ENCODE measurements at regions not wholly inside any gene's neighbourhood (a gene's known extent, or its start where the extent isn't known, plus 50 kb on each side); places are given as distances from the start of the nearest gene placed in this dataset.
A peak's percentile ranks its signal among the peaks of the same experiment; 100 is the strongest.

- DNase-seq, result peak; percentile 33
- Histone ChIP-seq H3K4me3 (no peak overlapping the region), H3K27me3 (no peaks in the 10 kb centered on the region), H3K36me3 (no peaks in the 10 kb centered on the region), H3K9me3 (no peaks in the 10 kb centered on the region)
Measured at GRCh38 chr22:19631899-19632667, 82.2 kb upstream of the SEPTIN5 start.

DNA sequence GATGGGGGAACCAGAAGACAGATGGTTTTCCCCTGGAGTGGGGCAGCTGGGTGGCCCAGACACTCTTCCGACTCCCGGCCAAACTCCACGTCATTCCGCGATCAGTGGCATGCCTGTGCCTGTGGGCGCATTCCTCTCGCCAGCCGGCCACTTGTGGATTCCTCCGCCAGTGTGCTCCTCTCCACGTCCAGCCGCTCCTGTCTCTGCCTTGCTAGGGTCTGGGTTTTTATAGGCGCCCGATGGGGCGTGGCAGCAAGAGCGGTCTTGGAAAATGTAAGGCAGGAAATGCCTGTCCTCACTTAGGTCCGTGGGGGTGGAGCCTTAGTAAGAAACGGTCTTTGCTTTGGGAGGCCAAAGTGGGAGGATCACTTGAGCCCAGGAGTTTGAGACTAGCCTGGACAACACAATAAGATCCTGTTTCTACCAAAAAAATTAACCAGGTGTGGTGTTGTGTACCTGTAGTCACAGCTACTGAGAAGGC is 81.6 kb upstream of the SEPTIN5 start:
- H3K27me3 ChIP-seq, result no peaks in the 10 kb centered on the region
- H3K36me3 ChIP-seq, result no peaks in the 10 kb centered on the region
- DNase-seq, result no peak
- H3K4me3 ChIP-seq, result no peak overlapping the region
- H3K9me3 ChIP-seq, result no peaks in the 10 kb centered on the region

GRCh38 chr22:19634226-19634975 is 79.9 kb upstream of the SEPTIN5 start:
- Histone ChIP-seq H3K27me3 (no peaks in the 10 kb centered on the region), H3K4me3 (no peak overlapping the region), H3K36me3 (no peaks in the 10 kb centered on the region), H3K9me3 (no peaks in the 10 kb centered on the region)
- no peak for DNase-seq

DNA sequence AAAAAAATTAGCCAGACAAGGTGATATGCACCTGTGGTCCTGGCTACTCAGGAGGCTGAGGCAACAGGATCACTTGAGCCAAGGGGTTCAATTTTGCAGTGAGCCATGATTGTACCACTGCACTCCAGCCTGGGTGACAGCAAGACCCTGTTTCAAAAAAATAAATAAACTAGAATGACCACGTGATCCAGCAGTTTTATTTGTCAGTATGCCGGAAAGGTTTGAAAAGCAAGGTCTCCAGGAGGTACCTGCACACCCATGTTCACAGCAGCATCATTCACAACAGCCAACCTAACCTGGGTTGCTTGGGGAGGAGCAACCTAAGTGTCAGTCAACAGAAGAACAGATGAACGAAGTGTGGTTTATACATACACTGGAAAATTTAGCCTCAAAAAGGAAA is 78.7 kb upstream of the SEPTIN5 start:
- no peak for DNase-seq
- no peaks in the 10 kb centered on the region for H3K9me3 ChIP-seq

GRCh38 chr22:19636696-19637407 is 77.5 kb upstream of the SEPTIN5 start:
- no peaks in the 10 kb centered on the region for H3K27me3 ChIP-seq
- H3K4me3 ChIP-seq, result no peak overlapping the region
- no peaks in the 10 kb centered on the region for H3K9me3 ChIP-seq
- DNase-seq, result no peak
- H3K36me3 ChIP-seq, result no peaks in the 10 kb centered on the region

More for the DNA sequence above, 78.7 kb upstream of the SEPTIN5 start:
- Histone ChIP-seq H3K36me3 (no peaks in the 10 kb centered on the region), H3K4me3 (no peak overlapping the region), H3K27me3 (no peaks in the 10 kb centered on the region)

DNA sequence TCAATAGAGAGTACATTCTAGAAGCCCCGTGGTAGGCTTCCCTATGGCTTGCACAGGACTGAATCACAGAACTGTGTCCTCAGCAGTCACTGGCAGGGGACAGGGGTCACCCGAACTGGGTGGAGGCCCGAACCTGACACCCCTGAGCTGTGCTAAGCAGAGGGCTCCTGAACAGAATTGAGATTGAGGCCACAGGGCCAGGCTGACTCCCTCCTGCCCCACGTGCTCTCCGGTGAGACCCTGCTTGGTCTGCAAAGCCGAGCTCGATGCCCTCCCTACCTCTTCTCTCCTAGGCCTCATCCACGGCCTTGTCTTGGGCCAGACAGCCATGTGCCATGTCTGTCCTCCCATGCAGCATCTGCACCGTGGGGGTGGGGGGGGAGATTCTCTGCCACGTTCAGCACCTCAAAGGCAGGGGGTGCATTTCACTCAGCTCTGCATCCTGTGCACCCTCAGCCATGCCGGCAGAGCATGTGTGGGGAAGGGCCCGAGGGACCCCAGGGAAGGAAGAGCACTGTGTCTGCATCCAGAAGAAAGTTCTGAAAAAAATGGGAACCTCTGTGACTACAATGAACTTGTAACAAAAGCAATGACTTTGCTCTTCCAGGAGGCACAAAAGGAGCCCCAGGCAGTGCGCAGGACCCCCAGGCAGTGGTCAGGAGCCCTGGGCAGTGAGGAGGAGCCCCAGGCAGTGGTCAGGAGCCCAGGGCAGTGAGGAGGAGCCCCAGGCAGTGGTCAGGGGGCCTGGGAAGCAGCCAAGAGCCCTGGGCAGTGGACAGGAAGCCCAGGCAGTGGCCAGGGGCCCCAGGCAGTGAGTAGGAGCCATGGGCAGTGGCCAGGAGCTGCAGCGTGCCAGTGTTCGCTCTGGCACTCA is 76.7 kb upstream of the SEPTIN5 start:
- H3K27me3 ChIP-seq, result no peaks in the 10 kb centered on the region
- H3K36me3 ChIP-seq, result no peaks in the 10 kb centered on the region
- DNase-seq, result no peak
- H3K4me3 ChIP-seq, result no peak overlapping the region
- no peaks in the 10 kb centered on the region for H3K9me3 ChIP-seq

DNA sequence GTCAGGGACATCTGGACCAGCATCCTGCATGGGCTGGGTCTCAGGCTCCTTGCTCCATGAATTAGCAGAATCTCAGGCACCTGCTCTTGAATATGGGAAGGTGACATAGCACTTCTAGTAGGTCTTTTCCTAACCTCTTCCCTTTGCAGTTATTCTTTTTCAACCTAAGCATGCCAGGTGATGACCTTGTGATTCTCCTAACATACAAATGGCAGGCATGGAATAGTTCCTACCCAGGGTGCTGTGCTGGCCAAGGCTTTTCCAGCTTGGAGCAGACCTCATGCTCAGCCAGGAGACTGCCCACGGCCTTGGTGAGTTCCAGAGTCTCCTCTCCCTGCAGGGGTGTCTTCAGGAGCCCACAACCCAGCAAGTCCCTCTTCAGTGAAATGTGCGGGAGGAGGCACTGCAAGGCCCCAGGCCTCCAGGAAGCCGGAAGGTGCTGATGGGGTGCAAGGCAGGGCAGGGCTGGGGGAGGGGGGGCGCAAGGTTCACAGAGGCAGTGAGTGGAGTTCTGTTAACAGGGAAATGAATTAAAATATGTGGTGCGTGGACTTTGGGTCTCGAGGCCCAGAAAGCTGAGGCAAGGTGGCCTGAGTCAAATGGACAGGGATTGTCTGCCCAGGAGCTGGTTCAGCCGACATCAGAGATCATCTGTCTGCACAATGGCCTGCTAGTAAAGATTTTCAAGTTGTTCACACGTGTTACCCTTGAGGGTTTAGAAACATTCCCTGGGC is 75.9 kb upstream of the SEPTIN5 start:
- DNase-seq, result no peak
- no peaks in the 10 kb centered on the region for H3K27me3 ChIP-seq
- no peaks in the 10 kb centered on the region for H3K36me3 ChIP-seq
- H3K9me3 ChIP-seq, result no peaks in the 10 kb centered on the region
- no peak overlapping the region for H3K4me3 ChIP-seq

DNA sequence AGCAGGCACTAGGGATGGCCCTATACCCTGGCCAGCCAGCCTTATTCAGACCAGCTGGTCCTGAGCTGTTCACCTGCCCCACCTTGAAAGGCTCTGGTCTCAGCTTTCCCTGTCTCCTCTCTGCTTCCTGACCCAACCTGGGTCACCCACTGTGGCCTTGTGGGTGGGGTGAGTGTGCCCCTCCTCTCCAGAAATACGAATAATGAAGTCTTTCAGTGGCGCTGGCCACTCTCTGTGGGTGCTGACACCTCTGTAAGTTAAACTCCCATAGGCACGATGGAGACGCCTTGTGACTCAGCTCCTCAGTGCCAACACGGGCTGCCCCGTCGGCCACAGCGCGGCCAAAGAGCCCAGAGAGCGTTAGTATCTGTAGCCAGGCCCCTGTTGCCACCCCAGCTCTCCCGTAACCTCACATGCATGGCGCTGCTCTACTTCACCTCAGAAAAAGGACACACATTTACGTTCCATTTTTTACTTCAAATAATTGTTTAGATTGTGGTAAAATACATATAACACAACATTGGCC is 74.6 kb upstream of the SEPTIN5 start:
- Histone ChIP-seq H3K4me3 (no peak overlapping the region), H3K9me3 (no peaks in the 10 kb centered on the region), H3K27me3 (no peaks in the 10 kb centered on the region), H3K36me3 (no peaks in the 10 kb centered on the region)
- DNase-seq, result no peak

DNA sequence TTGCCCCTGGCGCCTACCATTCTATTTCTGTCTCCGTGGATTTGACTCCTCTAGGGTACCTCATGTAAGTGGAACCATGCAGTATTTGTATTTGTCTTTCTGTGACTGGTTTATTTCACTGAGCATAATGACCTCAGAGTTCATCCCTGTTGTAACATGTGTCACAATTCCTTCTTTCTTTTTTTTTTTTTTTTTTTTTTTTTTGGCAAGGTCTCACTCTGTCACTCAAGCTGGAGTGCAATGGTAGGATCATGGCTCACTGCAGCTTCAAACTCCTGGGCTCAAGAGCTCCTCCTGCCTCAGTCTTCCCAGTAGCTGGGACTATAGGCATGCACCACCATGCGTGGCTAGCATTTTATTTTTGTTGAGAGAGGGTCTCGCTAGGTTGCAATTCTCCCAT is 74.0 kb upstream of the SEPTIN5 start:
- Histone ChIP-seq H3K9me3 (no peaks in the 10 kb centered on the region), H3K36me3 (no peaks in the 10 kb centered on the region), H3K4me3 (no peak overlapping the region), H3K27me3 (no peaks in the 10 kb centered on the region)
- DNase-seq, result no peak

DNA sequence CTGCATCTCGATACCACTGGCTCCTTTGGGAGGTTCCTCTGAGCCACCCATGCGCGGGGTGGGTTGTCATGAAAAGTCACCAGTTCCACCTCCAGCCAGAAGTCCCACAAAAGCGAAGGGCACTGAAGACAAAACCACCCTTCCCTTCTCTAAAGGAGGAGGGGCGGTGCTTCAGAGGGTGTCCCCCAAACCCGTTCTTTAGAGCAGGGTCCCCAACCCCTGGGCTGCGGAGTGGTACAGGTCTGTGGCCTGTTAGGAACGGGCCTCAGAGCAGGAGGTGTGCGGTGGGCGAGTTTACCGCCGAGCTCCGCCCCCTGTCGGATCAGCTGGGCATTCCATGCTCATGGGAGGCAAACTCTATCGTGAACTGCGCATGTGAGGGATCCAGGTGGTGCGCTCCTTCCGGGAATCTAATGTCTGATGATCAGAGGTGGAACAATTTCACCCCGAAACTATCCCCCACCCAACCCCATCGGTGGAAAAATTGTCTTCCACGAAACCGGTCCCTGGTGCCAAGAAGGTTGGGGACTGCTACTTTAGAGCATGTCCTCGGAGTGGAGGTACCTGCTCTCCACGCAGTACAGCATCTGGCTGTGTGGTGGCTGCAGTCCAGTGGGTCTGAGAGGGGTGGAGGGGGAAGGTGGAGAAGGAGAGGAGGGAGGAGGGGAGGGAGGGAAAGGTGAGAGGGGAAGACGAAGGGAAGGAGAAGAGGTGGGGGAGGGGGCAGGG is 72.9 kb upstream of the SEPTIN5 start:
- H3K4me3 ChIP-seq, result no peak overlapping the region
- H3K36me3 ChIP-seq, result no peaks in the 10 kb centered on the region
- DNase-seq, result peak; percentile 9
- H3K9me3 ChIP-seq, result no peaks in the 10 kb centered on the region
- no peaks in the 10 kb centered on the region for H3K27me3 ChIP-seq

- H3K27me3 ChIP-seq, result no peaks in the 10 kb centered on the region
- no peak overlapping the region for H3K4me3 ChIP-seq
- DNase-seq, result no peak
- H3K9me3 ChIP-seq, result peaks cover 3% of the 10 kb centered on the region; the same call in 1 of the 2 replicates
- H3K36me3 ChIP-seq, result no peaks in the 10 kb centered on the region
Measured at GRCh38 chr22:19641983-19642451, 72.3 kb upstream of the SEPTIN5 start.

DNA sequence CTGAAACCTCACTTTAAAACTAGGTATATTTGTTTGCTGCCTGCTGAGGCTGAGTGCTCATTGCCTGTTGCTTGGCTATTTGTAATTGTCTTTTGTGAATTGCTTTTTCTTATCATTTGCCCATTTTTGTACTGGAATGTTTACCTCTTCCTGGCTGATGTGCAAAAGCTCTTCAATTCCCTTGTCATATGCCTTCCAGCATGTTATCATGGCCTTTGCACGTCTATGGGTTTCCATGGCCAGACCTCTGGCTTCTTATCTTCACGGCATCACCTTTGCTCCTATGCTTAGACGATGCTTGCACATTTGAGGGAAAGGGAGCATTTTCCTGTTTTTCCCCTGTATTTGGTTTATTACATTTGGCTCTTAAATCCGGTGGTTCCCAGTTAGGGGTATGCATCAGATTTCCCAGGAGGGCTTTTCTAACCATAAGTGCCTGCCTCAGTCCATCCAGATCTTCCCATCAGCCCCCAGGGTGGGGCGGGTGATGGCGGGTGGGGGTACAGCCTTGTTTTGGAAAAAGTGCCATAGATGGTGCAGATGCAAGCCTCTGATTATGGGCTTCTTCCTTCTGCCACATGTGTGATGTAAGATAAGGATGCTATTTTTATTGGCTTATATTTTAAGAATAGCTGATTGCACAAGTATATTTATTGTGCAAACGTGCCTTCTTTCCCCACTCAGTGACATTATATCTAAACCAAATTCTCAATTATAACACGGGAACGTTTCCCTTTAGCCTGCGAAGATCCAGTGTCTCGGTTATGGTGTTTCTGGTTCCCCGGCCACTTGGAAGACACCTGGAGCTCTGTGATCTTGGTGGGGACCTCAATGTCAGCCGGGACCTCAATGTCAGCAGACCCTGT is 70.6 kb upstream of the SEPTIN5 start:
- Histone ChIP-seq H3K36me3 (no peaks in the 10 kb centered on the region), H3K27me3 (no peaks in the 10 kb centered on the region), H3K9me3 (peaks cover 12% of the 10 kb centered on the region), H3K4me3 (no peak overlapping the region)
- DNase-seq, result no peak

DNA sequence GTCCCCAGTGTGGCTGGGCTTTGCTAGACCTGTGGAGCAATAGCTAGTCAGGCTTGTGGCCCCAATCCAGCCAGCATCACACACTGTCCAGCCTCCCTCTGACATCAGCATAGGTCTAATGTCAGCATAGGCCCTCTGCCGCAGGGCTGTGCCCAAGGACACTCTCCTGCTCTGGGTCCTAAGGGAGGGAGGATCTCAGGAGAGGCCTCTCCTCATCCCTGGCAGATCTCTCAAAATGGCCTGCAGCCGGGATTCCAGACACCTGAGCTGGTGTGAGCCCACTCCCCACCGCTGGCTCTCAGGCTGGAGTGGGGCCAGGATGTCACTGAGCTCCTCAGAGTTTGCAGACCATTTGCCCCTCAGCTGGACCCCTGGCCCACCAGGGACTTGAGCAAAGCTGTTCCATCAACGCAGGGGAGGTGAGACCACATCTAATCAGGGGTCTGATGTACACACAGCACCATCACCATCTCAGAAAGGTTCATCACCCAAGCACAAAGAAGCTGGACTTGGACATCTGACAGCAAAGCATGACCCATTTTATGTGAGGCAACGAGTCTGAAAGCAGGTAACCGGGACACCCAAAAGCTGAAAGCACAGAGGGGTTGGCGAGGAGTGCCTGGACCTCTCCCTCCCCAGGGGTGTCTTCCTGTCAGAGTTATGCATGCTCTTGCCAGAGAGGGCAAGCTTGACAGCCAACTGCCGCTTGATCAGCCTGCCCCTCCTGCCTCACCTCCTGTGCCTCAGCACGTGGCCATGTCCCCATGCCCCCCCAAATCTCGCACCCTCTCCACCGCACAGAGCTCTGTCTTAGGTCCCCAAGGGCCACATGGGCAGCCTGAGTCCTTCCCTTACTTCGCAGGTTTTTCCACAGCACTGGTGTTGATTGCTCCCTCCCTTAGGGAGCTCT is 69.7 kb upstream of the SEPTIN5 start:
- no peak for DNase-seq

More for the DNA sequence above, 69.7 kb upstream of the SEPTIN5 start:
- Histone ChIP-seq H3K4me3 (no peak overlapping the region), H3K9me3 (peaks cover 19% of the 10 kb centered on the region), H3K27me3 (no peaks in the 10 kb centered on the region), H3K36me3 (no peaks in the 10 kb centered on the region)

Data from MG63 (cell line).